Small intestine (tissue), 7 donors: ENCODE measurements at regions not wholly inside any gene's neighbourhood (a gene's known extent, or its start where the extent isn't known, plus 50 kb on each side); places are given as distances from the start of the nearest gene placed in this dataset.

Experiments
- DNase-seq, 2 donors: peaks; one replicate each; pipeline versions ENCODE4 v3.0.0 to v3.0.0-alpha.2; 2013
- FAIRE-seq: peaks from 2 replicates; lab custom pipeline; 2012; peaks lifted over from hg19 to GRCh38; lab: Jason Lieb, UNC
- H3K27ac ChIP-seq, 3 donors: one replicate each; pipeline ENCODE4 v1.5.1; 2013; ENCODE audit warnings: low read length in 2 of 3, mild to moderate bottlenecking in 2 of 3, control low read depth in 1 of 3, inconsistent platforms in 1 of 3, low read depth in 1 of 3, moderate library complexity in 1 of 3
- H3K27me3 ChIP-seq, 3 donors: one replicate each; pipeline ENCODE4 v1.6.1; 2013; ENCODE audit warnings: low read length in 3 of 3, inconsistent platforms in 1 of 3; ENCODE audit not compliant: control insufficient read depth in 3 of 3, insufficient read depth in 3 of 3
- H3K36me3 ChIP-seq, 3 donors: one replicate each; pipeline ENCODE4 v1.6.1; 2013; ENCODE audit warnings: low read length in 3 of 3, inconsistent platforms in 1 of 3, low read depth in 1 of 3, mild to moderate bottlenecking in 1 of 3, moderate library complexity in 1 of 3; ENCODE audit not compliant: control insufficient read depth in 3 of 3, insufficient read depth in 2 of 3
- H3K4me1 ChIP-seq, 3 donors: one replicate each; pipeline ENCODE4 v1.6.1; 2013; ENCODE audit warnings: low read length in 2 of 3, inconsistent platforms in 1 of 3, low read depth in 1 of 3, mild to moderate bottlenecking in 1 of 3, moderate library complexity in 1 of 3; ENCODE audit not compliant: control insufficient read depth in 3 of 3, insufficient read depth in 2 of 3
- H3K4me3 ChIP-seq, 3 donors: one replicate each; pipeline ENCODE4 v1.5.1; 2013; ENCODE audit warnings: low read length in 3 of 3, control low read depth in 1 of 3, inconsistent platforms in 1 of 3, low read depth in 1 of 3, mild to moderate bottlenecking in 1 of 3, moderate library complexity in 1 of 3
- H3K9me3 ChIP-seq, 2 donors: one replicate each; pipeline ENCODE4 v1.6.1; 2013; ENCODE audit warnings: low read depth in 1 of 2, low read length in 1 of 2; ENCODE audit not compliant: control insufficient read depth in 2 of 2, insufficient read depth in 1 of 2
- WGBS, 3 donors: extraction: QIAGEN DNeasy Blood & Tissue Kit; methylation state at CpG; one replicate each; pipeline ENCODE4 v1.1.7; 2013; 5-methylcytosine and 5-hydroxymethylcytosine counted together
- donor health status: healthy with polysubstance abuse.
- donor health status: control.
- donor health status: control.
- donor health status: Bipolar disorder and iron deficiency.
- donor health status: healthy.

DNA sequence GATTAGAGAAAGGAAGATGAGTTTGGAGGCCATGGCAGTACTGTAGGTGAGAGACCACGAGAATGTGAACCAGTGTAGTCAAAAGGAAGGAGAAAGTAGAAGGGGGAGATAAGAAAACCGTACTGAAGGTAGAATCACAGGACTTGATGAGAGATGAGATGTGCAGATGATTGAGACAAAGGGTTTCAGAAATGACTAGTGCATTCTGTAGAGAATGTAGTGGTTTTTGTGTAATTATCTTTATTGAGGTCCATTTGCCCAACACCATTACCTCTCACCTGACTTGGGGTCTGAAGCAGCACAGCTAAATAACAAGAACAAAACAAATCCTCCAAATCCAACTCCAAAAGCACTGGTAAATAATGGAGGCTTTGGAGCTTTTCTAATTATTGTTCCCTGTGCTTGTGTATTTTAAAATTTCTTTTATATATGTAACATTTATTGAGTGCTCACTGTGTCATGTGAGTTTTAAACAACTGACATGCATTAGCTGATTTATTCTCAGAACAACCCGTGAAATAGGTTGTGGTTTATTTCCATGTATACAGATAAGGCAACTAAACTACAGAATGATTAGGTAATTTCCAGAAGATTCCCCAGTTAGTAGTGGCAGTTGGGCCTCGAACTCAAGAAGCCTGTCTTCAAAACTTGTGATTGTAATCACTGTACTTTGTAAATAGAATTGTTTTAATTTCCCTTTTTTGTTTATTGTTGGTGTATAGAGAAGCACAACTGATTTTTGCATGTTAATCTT is 390.0 kb downstream of the AEBP2 start:
- H3K27me3 ChIP-seq: no peaks in the 10 kb centered on the region
- H3K4me3 ChIP-seq: no peak overlapping the region
- no peak for DNase-seq
- peaks cover 0 to 2% (median 0%) of the 10 kb centered on the region in 3 donors for H3K4me1 ChIP-seq
- H3K36me3 ChIP-seq: no peaks in the 10 kb centered on the region
- no peak overlapping the region for H3K27ac ChIP-seq
- WGBS, 3 donors: 54 to 62% (median 58%) methylated on average over 4 of the region's 4 CpGs
- peaks cover 3 to 21% of the 10 kb centered on the region in 2 donors for H3K9me3 ChIP-seq
- FAIRE-seq: no peak

DNA sequence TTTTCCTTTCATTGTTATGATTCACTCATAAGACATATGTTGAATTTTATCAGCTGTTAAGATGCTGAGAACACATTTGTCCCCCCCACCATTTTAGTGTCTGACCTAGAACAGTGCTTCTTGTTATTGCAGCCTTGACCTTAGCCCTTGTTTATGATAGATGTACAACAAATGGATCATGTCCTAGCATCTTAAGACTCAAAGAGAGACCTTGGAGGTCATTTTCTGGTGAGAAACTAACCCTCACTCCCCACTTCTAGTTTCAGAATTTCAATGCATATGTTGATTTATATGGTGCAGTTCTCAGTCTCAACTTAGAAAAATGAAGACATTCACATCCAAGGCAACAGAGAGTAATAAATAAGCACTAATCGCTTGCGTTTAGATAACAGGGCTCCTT is 391.2 kb downstream of the AEBP2 start:
- FAIRE-seq (no peak), DNase-seq (no peak)
- Histone ChIP-seq H3K4me3 (no peak overlapping the region), H3K27ac (no peak overlapping the region), H3K9me3 (peaks cover 3 to 21% of the 10 kb centered on the region in 2 donors), H3K36me3 (no peaks in the 10 kb centered on the region), H3K27me3 (no peaks in the 10 kb centered on the region), H3K4me1 (peaks cover 0 to 2% (median 0%) of the 10 kb centered on the region in 3 donors)
- WGBS, 3 donors: 60 to 71% (median 65%) methylated on average over 2 of the region's 2 CpGs

DNA sequence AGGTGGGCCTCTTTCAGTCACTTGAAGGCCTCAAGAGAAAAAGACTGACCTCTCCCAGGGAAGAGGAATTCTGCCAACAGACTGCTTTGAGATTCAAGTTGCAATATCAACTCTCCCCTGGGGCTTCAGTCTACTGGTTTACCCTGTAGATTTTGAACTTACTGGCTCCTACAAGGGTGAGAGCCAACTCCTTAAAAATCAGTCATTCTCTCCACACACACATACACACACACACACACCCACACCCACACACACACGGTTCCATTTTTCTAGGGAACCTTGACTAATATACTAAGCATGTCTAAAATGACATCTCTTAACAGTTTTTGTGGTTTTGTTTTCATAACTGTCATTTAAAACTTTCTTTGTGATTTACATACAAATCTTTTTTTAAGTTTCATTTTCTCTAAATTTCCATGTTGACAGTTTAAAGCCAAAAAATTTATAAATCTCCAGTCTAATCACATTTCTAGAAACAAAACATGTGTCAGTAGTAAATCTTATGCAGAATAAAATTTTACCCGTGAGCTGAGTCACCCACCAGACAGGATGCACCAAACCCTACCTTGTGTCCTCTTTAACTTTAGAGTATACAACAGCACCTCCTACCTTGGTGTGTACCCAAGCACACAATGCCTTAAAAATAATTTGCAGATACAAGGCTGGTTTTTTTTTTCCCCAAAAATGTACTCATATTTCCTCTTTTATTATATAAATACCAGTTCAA is 394.6 kb downstream of the AEBP2 start:
- DNase-seq (no peak), FAIRE-seq (no peak)
- Histone ChIP-seq H3K27ac (no peak overlapping the region), H3K4me3 (no peak overlapping the region), H3K36me3 (no peaks in the 10 kb centered on the region), H3K27me3 (no peaks in the 10 kb centered on the region), H3K9me3 (peaks cover 0 to 4% of the 10 kb centered on the region in 2 donors), H3K4me1 (peaks cover 0 to 2% (median 0%) of the 10 kb centered on the region in 3 donors)
- 38 to 75% (median 49%) methylated on average over 2 of the region's 2 CpGs for WGBS, 3 donors

DNA sequence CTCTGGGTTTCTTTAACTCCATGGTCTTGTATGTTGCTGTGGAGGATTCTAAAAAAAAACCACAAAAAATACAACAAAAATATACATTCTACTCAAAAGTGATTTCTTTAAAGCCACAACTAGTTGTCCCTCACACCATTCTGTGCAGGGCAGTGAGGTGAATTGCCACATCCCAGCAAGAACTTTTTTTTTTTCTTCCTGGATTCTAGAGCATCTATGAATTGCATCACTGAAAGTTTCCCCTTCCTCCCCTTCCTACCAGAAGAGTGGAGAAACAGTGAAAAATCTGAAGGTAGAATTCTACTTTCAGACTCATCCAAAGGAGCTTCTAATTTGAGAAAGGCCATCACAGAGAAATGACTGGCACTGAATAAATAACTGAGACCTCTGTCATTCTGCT is 395.3 kb downstream of the AEBP2 start:
- Histone ChIP-seq H3K27ac (no peak overlapping the region), H3K4me1 (peaks cover 0 to 2% (median 0%) of the 10 kb centered on the region in 3 donors), H3K27me3 (no peaks in the 10 kb centered on the region), H3K36me3 (no peaks in the 10 kb centered on the region), H3K4me3 (no peak overlapping the region), H3K9me3 (peaks cover 0 to 4% of the 10 kb centered on the region in 2 donors)
- FAIRE-seq (no peak), DNase-seq (no peak)

DNA sequence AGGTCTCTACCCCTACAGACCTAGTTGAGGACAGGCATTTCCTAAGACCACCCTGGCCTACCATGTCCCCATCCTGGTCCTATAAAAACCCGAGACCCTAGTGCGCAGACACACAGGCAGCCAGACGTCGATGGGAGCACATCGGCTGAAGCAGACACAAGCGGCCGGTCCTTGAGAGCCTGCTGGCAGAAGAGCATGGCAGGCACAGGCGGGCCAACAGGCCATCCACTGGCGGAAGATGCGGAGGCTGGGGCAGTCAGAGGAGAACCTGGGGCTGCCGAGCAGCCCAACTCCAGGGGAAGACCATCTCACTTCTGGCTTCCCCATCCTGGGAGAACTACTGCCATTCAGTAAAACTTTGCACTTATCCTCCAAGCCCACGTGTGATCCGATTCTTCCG is 396.8 kb downstream of the AEBP2 start:
- no peaks in the 10 kb centered on the region for H3K27me3 ChIP-seq
- FAIRE-seq (no peak), DNase-seq (no peak)
- peaks cover 0 to 2% (median 0%) of the 10 kb centered on the region in 3 donors for H3K4me1 ChIP-seq
- H3K4me3 ChIP-seq: no peak overlapping the region
- WGBS, 3 donors: 97 to 99% (median 98%) methylated on average over 12 to 14 of the region's 14 CpGs
- H3K36me3 ChIP-seq: no peaks in the 10 kb centered on the region
- peaks cover 0 to 4% of the 10 kb centered on the region in 2 donors for H3K9me3 ChIP-seq
- no peak overlapping the region for H3K27ac ChIP-seq

DNA sequence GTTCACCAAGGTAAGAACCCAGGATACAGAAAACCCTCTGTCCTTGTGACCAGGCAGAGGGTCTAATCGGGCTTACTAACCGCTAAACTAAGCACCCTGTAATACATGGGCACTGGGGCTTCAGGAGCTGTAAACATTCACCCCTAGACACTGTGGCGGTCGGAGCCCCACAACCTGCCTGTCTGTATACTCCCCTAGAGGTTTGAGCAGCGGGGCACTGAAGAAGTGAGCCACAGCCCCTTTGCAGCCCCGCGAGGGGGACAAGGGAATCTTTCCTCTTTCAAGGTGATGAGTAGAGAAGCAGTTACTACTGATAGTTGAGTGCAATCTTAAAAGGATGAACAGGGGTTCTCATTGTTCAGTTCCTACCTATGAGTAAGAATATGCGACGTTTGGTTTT is 397.2 kb downstream of the AEBP2 start:
- H3K27me3 ChIP-seq: no peaks in the 10 kb centered on the region
- DNase-seq: no peak
- no peak overlapping the region for H3K27ac ChIP-seq
- H3K4me1 ChIP-seq: peaks cover 0 to 2% (median 0%) of the 10 kb centered on the region in 3 donors
- H3K36me3 ChIP-seq: no peaks in the 10 kb centered on the region
- H3K9me3 ChIP-seq: peaks cover 0 to 4% of the 10 kb centered on the region in 2 donors
- no peak for FAIRE-seq
- no peak overlapping the region for H3K4me3 ChIP-seq
- WGBS, 3 donors: 87 to 95% (median 94%) methylated on average over 9 of the region's 9 CpGs

DNA sequence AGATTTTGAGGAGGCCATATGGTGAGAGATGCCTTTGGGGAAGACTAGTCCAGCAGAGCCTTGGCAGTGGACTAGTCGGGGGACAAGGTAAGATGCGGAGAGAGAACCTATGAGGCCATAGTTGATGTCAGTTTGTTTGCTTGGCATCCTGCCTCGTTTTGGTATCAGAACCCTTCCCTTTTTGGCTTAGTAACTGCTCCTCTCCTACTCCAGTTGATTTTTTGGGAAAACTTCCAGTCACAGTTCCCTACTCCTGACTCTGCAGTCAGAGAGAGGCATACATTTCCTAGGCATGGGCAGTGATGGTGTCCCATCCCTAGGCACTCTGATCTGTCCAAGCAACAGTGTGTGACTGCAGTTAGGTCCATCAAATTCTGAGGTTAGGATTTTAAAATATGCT is 398.3 kb downstream of the AEBP2 start:
- no peak overlapping the region for H3K4me3 ChIP-seq
- no peak overlapping the region for H3K27ac ChIP-seq
- FAIRE-seq: no peak
- peaks cover 0 to 2% (median 0%) of the 10 kb centered on the region in 3 donors for H3K4me1 ChIP-seq
- H3K36me3 ChIP-seq: no peaks in the 10 kb centered on the region
- DNase-seq: no peak
- H3K9me3 ChIP-seq: peaks cover 0 to 4% of the 10 kb centered on the region in 2 donors
- no peaks in the 10 kb centered on the region for H3K27me3 ChIP-seq
- 74 to 75% (median 74%) methylated on average over 3 of the region's 3 CpGs for WGBS, 3 donors

DNA sequence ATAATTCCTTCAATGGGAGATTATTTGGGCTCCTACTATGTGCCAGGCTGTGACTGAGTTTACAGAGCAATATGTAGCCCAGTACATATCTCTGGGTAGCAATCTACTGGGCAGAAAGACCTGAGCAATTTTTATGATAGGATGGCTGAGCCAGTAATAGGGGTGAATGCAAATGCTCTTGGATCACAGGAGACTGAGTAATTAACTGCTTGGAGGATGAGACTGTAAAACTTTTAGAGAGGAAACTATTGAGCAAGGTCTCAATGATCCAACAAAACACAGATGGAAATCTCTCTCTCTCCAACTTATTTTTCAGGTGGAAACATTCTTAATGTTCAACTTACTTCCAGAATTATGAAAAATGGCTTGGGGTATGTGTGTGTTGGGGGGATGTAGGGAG is 402.2 kb downstream of the AEBP2 start:
- H3K27me3 ChIP-seq: no peaks in the 10 kb centered on the region
- FAIRE-seq (no peak), DNase-seq (no peak)
- H3K4me3 ChIP-seq: no peak overlapping the region
- H3K36me3 ChIP-seq: no peaks in the 10 kb centered on the region
- peaks cover 0 to under 1% of the 10 kb centered on the region in 2 donors for H3K9me3 ChIP-seq
- no peak overlapping the region for H3K27ac ChIP-seq
- no peaks in the 10 kb centered on the region for H3K4me1 ChIP-seq
